Natural killer cell (primary cell): ENCODE measurements at regions not wholly inside any gene's neighbourhood (a gene's known extent, or its start where the extent isn't known, plus 50 kb on each side); places are given as distances from the start of the nearest gene placed in this dataset.
"Not testable (repeated sequence)": the region's sequence is repeated elsewhere in the genome, so short reads cannot be mapped to it uniquely, and the experiment has no call there.

ENCODE experiments used
- ATAC-seq, 3 donors: fragments of 150-1000 bp in 2 of 3; fragments of 200-7000 bp in 1 of 3; cut with Tn5 transposase; 1 replicate in 1 of 3; 2 replicates in 2 of 3; pipeline ENCODE4 v1.10.0; 2021; ENCODE audit warnings: mild to moderate bottlenecking in 2 of 3, moderate library complexity in 2 of 3
- DNase-seq, 2 donors: peaks; one replicate each; pipeline versions ENCODE4 v3.0.0 to v3.0.0-alpha.2; 2013 to 2021; ENCODE audit warnings: mixed read lengths in 1 of 2
- H3K27ac ChIP-seq: one replicate; pipeline ENCODE4 v1.5.1; 2013; ENCODE audit warnings: mild to moderate bottlenecking, low read length
- H3K27me3 ChIP-seq: one replicate; pipeline ENCODE4 v1.6.1; 2013; ENCODE audit warnings: low read length; ENCODE audit not compliant: control insufficient read depth, insufficient read depth
- H3K36me3 ChIP-seq: one replicate; pipeline ENCODE4 v1.6.1; 2013; ENCODE audit warnings: low read length; ENCODE audit not compliant: control insufficient read depth, insufficient read depth
- H3K4me1 ChIP-seq: one replicate; pipeline ENCODE4 v1.6.1; 2013; ENCODE audit warnings: low read length; ENCODE audit not compliant: control insufficient read depth, insufficient read depth
- H3K4me3 ChIP-seq: one replicate; pipeline ENCODE4 v1.5.1; 2013; ENCODE audit warnings: low read length
- H3K9me3 ChIP-seq: one replicate; pipeline ENCODE4 v1.6.1; 2013; ENCODE audit warnings: low read length; ENCODE audit not compliant: control insufficient read depth, insufficient read depth
- H3K27ac Mint-ChIP-seq, 2 donors: one replicate each; pipeline ENCODE4 v1.8.0; 2022; ENCODE audit warnings: mild to moderate bottlenecking in 2 of 2, mixed read lengths in 2 of 2, moderate library complexity in 1 of 2
- H3K27me3 Mint-ChIP-seq, 2 donors: one replicate each; pipeline ENCODE4 v1.8.0; 2022; ENCODE audit warnings: low read depth in 2 of 2, mixed read lengths in 2 of 2
- H3K36me3 Mint-ChIP-seq: one replicate; pipeline ENCODE4 v1.8.0; 2022; ENCODE audit warnings: mixed read lengths
- H3K4me1 Mint-ChIP-seq, 2 donors: one replicate each; pipeline ENCODE4 v1.8.0; 2022; ENCODE audit warnings: mixed read lengths in 2 of 2
- H3K4me3 Mint-ChIP-seq: one replicate; pipeline ENCODE4 v1.8.0; 2022; ENCODE audit warnings: mild to moderate bottlenecking, moderate library complexity, mixed read lengths
- H3K9me3 Mint-ChIP-seq, 2 donors: one replicate each; pipeline ENCODE4 v1.8.0; 2022; ENCODE audit warnings: mixed read lengths in 2 of 2
- WGBS: methylation state at CpG from one replicate; pipeline ENCODE4 v1.1.7; 2013; ENCODE audit warnings: missing lambda C conversion rate; ENCODE audit not compliant: insufficient coverage; 5-methylcytosine and 5-hydroxymethylcytosine counted together
- intact Hi-C: fragments of 100-400 bp; cut with micrococcal nuclease; formaldehyde crosslinking; loops from one replicate; pipeline ENCODE4 v1.14.2; 2022
- TF ChIP-seq, protein P1 (sequence below): fragments of 200-600 bp; IDR thresholded peaks from one replicate; pipeline ENCODE4 v1.8.0; 2022; ENCODE audit warnings: antibody characterized with exemption

DNA sequence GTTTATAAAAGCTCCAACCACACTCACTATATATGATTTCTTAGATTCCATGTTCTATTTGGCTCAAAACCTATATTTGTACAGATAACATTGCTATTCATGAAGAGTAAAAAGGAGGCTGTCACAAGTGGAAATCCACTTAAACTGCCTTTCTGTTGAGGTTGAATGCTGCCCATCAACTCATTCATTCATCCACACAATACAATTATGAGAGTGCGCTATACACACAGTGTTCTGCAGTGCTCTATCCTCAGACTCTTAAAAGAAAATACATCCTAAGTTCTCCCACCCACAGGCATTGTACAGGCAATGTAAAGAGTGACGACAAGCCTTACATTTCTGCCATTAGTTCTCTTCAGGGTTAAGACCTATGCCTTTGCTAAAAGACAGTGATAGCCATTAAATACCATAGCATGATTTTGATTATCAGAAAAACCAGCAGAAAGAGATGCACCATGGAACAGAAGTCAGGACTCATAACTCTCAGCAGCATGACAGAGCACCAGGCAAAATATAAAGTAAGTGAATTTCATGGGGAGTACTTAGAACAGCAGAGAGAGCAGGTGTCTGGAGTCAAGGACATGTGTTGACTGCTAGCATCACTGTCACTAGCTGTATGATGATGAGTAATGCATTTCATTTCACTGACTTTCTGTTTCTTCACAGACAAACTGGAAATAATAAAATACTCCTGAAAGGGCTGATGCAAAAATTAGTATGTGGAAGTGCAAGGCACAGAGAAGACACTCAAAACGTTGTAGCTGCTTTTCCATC lies 218.0 kb downstream of the RBM26 start:
- Mint-ChIP-seq H3K27me3 (peaks cover 7 to 8% of the 10 kb centered on the region in 2 donors), H3K36me3 (no peaks in the 10 kb centered on the region), H3K4me1 (no peaks in the 10 kb centered on the region), H3K27ac (no peak overlapping the region), H3K4me3 (no peak overlapping the region), H3K9me3 (peaks cover 0 to 2% of the 10 kb centered on the region in 2 donors)
- Histone ChIP-seq H3K4me3 (no peak overlapping the region), H3K27me3 (no peaks in the 10 kb centered on the region), H3K27ac (no peak overlapping the region), H3K9me3 (no peaks in the 10 kb centered on the region), H3K36me3 (no peaks in the 10 kb centered on the region), H3K4me1 (no peaks in the 10 kb centered on the region)
- intact Hi-C loops, result no loop called here
- no peak for ATAC-seq
- DNase-seq, result no peak
- 89% methylated on average over 3 of the region's 3 CpGs for WGBS
- TF ChIP-seq, protein P1, sequence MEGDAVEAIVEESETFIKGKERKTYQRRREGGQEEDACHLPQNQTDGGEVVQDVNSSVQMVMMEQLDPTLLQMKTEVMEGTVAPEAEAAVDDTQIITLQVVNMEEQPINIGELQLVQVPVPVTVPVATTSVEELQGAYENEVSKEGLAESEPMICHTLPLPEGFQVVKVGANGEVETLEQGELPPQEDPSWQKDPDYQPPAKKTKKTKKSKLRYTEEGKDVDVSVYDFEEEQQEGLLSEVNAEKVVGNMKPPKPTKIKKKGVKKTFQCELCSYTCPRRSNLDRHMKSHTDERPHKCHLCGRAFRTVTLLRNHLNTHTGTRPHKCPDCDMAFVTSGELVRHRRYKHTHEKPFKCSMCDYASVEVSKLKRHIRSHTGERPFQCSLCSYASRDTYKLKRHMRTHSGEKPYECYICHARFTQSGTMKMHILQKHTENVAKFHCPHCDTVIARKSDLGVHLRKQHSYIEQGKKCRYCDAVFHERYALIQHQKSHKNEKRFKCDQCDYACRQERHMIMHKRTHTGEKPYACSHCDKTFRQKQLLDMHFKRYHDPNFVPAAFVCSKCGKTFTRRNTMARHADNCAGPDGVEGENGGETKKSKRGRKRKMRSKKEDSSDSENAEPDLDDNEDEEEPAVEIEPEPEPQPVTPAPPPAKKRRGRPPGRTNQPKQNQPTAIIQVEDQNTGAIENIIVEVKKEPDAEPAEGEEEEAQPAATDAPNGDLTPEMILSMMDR, result no peak

DNA sequence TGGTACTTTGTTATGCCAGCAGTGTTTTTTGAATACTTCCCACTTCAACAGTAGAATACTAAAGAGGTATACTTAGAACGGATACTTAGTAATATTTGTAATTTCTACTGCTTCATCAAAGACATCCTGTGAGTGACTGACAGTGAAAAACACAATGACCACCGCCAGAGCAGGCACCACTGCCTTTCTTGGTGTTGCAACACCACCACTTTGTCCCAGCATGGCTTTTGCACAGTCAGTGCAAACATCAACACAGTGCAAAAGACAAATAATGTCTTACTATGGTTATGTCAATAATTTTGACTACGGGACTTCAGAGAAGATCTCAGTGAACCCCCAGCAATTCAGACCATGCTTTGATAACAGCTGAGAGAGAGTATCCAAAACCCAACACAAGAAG lies 220.5 kb downstream of the RBM26 start:
- no peak overlapping the region for H3K4me3 ChIP-seq
- ATAC-seq (no peak), DNase-seq (no peak)
- TF ChIP-seq, protein P1, result no peak
- H3K27ac ChIP-seq, result no peak overlapping the region
- H3K9me3 ChIP-seq, result no peaks in the 10 kb centered on the region
- H3K36me3 ChIP-seq, result no peaks in the 10 kb centered on the region
- no peaks in the 10 kb centered on the region for H3K27me3 ChIP-seq
- intact Hi-C loops, result no loop called here
- no peaks in the 10 kb centered on the region for H3K4me1 ChIP-seq
- Mint-ChIP-seq H3K36me3 (no peaks in the 10 kb centered on the region), H3K9me3 (peaks cover 0 to 2% of the 10 kb centered on the region in 2 donors), H3K4me3 (no peak overlapping the region), H3K27ac (no peak overlapping the region), H3K27me3 (peaks cover 3 to 7% of the 10 kb centered on the region in 2 donors), H3K4me1 (no peaks in the 10 kb centered on the region)
- 82% methylated on average over 2 of the region's 3 CpGs for WGBS

DNA sequence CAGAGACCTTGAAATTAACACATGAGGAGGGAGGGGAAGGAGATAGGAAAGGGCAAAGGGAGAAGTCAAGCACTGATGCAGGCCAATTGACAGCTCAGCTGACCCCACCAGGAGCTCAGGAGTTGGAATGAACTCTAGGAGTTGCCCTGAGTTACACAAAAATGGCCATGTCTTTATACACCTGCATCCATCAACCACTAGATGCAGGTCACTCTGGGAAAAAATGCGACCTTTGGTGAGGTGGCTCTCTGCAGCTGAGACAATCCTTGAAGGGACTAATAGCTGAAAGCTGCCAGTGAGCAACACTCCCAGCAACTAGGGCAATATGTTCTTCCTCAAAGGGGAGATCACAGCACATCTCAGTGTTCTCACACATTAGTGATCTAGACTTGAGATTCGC lies 222.8 kb downstream of the RBM26 start:
- no peak overlapping the region for H3K27ac Mint-ChIP-seq
- Histone ChIP-seq H3K36me3 (no peaks in the 10 kb centered on the region), H3K27me3 (no peaks in the 10 kb centered on the region), H3K27ac (no peak overlapping the region), H3K4me1 (no peaks in the 10 kb centered on the region), H3K9me3 (no peaks in the 10 kb centered on the region), H3K4me3 (no peak overlapping the region)
- no peaks in the 10 kb centered on the region for H3K36me3 Mint-ChIP-seq
- 85% methylated on average over 2 of the region's 2 CpGs for WGBS
- ATAC-seq (no peak), DNase-seq (no peak)
- H3K27me3 Mint-ChIP-seq, result peaks cover 0 to 6% of the 10 kb centered on the region in 2 donors
- H3K4me3 Mint-ChIP-seq, result no peak overlapping the region
- no peaks in the 10 kb centered on the region for H3K4me1 Mint-ChIP-seq
- intact Hi-C loops, result no loop called here
- H3K9me3 Mint-ChIP-seq, result peaks cover 0 to 2% of the 10 kb centered on the region in 2 donors
- TF ChIP-seq, protein P1, result no peak

DNA sequence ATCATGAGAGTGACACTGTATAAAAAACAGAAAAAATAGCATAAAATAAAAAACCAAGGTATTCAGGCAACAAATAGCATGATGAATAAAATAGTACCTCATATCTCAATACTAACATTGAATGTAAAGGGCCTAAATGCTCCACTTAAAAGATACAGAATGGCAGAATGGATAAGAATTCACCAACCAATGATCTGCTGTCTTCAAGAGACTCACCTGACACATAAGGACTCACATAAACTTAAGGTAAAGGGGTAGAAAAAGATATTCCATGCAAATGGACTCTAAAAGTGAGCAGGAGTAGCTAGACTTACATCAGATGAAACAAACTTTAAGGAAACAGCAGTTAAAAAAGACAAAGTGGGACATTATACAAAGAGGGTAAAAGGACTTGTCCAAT lies 232.4 kb downstream of the RBM26 start:
- DNase-seq, H3K27ac Mint-ChIP-seq, H3K4me1 Mint-ChIP-seq, ATAC-seq, H3K27me3 Mint-ChIP-seq, H3K4me3 ChIP-seq, H3K4me3 Mint-ChIP-seq, H3K27ac ChIP-seq, H3K4me1 ChIP-seq, H3K36me3 ChIP-seq, H3K27me3 ChIP-seq, H3K9me3 ChIP-seq, intact Hi-C loops: not testable (repeated sequence)
- peaks cover 10% of the 10 kb centered on the region for H3K36me3 Mint-ChIP-seq
- H3K9me3 Mint-ChIP-seq, result peaks cover 13 to 15% of the 10 kb centered on the region in 2 donors

DNA sequence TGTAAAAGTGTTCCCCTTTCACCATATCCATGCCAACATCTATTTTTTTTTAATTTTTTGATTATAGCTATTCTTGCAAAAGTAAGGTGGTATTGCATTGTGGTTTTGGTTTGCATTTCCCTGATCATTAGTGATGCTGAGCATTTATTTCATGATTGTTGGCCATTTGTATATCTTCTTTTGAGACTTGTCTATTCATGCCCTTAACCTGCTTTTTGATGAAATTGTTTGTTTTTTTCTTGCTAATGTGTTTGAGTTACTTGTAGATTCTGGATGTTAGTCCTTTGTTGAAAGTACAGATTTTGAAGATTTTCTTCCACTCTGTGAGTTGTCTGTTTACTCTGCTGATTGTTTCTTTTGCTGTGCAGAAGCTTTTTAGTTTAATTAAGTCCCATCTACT lies 233.1 kb downstream of the RBM26 start:
- DNase-seq, H3K4me1 Mint-ChIP-seq, H3K27ac ChIP-seq, H3K4me3 Mint-ChIP-seq, ATAC-seq, H3K9me3 ChIP-seq, H3K4me3 ChIP-seq, H3K27ac Mint-ChIP-seq, H3K4me1 ChIP-seq, H3K36me3 ChIP-seq, H3K27me3 Mint-ChIP-seq, H3K27me3 ChIP-seq, intact Hi-C loops: not testable (repeated sequence)
- H3K9me3 Mint-ChIP-seq, result peaks cover 13 to 18% of the 10 kb centered on the region in 2 donors
- H3K36me3 Mint-ChIP-seq, result peaks cover 10% of the 10 kb centered on the region
